ENCODE measurements at regions not wholly inside any gene's neighbourhood (a gene's known extent, or its start where the extent isn't known, plus 50 kb on each side); places are given as distances from the start of the nearest gene placed in this dataset.

GRCh38 chr1:219120624-219121544, 52.8 kb upstream of the LYPLAL1 start:
- no peak for DNase-seq (ENCODE audit: low read depth in 2 of 2, low spot score in 1 of 2)

- no peak for DNase-seq (ENCODE audit: low read depth in 2 of 2, low spot score in 1 of 2)
Observed at GRCh38 chr1:219121679-219122078, 52.0 kb upstream of the LYPLAL1 start.

GRCh38 chr1:219123036-219123435, 50.6 kb upstream of the LYPLAL1 start:
- no peak for DNase-seq (ENCODE audit: low read depth in 2 of 2, low spot score in 1 of 2)

Measured in stimulated activated CD8-positive, alpha-beta memory T cell treated with anti-CD3 and anti-CD28 coated beads, Interleukin-4, amount 100 ng/mL, for 4 hours (primary cell).